Stimulated activated CD4-positive, alpha-beta T cell treated with anti-CD3 and anti-CD28 coated beads, Interleukin-2, amount 100 ng/mL, for 48 hours (primary cell): ENCODE measurements at regions not wholly inside any gene's neighbourhood (a gene's known extent, or its start where the extent isn't known, plus 50 kb on each side); places are given as distances from the start of the nearest gene placed in this dataset.
"Not testable (repeated sequence)": the region's sequence is repeated elsewhere in the genome, so short reads cannot be mapped to it uniquely, and the experiment has no call there.

Source experiments
- DNase-seq, 2 donors: peaks; one replicate each; pipeline ENCODE4 v3.0.0-alpha.2; 2020

DNA sequence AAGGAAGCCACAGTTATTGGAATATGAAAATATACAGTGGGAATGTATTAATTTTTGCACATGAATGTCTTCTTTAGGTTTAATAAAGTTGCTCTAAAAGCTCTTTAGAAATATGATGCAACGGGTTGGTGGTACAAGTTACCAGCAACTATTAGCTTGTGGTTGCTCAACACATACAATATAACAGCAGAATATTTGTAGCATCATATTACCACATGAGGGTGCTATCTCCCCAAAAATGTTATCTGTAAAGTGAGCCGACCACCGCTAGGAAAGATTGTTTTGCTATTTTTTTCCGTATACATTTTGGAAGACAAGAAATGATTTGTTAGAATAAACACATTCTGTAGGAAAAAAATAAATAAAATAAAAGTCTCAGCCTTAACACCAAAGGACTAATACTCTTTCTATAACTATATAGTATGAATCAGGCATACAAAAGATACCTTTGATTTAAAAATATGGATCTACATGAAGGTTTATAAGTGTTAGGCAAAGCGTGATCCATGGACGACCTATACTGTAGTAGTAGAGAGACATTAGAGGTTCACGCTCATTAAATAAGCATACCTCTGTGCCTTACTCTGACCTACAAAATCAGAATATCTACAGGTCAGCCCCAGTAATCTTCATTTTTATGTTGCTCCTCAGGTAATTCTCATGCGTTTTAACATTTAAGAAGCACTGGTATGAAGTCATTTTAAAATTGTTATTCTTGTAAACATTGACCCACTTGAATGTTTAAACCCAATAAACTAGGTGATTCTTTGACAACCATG is 1110.6 kb upstream of the ACVR2A start:
- no peak for DNase-seq

DNA sequence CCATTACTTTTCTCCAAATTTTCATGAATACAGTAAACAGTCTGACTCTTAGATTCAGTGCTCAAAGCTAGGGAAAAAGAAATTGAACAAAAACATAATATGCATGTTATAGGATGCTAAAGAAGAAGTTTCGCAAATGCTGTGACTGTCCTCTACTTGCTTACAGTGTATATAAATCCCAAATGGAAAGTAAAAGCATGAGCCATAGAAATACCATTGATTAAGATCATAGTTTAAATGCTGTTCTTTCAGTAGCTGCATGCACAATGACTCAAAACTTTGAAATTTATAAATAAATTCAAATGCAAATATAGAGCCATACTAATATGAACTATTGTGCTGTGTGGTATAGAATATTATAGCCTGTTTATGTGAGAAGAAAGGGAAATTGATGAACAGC is 1113.9 kb upstream of the ACVR2A start:
- DNase-seq: no peak

DNA sequence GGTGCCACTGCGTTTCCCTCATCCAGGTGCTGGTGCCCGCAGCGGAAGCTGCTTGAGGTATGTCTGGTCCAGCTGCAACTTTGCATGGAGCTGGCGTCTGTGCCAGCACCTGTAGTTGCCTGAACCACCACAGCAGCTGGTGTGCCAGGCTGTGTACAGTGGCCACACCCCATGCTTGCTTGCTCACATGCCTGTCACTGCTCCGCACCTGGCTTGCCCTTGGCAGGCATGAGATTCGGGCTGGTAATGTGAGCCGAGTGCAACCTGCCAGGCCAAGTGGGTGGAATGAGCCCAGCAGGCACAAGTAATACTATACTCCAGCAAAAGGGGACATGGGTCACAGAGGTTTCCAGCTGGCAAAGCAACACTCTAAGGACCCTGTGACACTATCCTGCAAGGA is 1123.3 kb upstream of the ACVR2A start:
- DNase-seq: no peak

DNA sequence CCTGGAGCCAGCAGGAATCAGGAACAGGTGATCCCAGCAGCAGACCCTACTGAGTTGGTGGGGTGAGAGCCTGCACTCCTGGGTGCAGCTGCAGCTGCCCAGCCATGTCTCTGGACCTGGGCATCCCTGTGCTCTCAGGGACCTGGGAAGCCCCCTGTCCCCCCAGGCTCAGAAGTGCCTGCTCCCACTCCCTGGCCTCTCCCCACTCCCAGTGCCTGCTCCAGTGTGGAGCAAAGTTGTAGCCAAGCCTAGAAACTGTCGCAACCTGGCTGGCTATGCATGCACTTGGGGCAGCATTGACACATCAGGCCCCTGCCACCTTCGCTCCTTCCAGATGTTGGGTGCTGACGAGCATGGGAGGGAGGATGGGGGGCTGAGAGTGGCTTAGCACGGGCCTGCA is 1124.7 kb upstream of the ACVR2A start:
- DNase-seq: no peak

DNA sequence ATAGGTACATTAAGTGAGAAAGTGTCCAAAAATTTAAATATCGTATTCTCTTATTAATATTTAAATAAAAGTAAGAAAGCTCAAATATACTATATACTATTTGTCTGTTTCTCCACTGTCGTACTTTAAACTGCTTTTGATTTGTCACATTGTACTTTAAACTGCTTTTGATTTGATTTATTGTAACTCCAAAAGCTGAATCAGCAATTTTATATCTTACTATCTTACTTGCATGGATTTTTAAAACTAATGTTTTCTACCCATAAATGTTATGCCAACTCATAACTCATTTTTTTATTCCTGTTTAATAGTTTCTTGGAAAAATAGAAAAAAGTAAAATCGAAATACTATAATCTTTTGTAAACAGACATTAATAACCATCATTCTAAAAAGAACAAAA is 1128.2 kb upstream of the ACVR2A start:
- no peak for DNase-seq

DNA sequence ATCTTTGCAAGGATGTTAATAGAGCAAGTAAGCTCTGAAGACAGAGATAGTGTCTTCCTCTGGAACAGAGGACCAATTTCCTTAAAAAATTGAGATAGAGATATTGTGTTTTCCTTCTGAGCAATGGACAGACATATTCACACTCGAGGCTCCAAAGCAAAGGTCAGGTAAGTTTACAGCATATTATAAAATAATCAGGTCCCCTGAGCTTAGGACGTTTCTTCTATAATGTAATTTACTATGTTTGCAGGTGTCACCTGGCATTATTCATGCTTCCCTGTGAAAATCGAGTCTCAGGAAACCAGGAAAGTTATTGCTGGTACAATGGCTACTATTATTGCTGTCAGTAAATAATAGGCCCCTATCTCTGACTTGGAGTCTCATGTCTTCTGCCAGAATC is 1135.8 kb upstream of the ACVR2A start:
- DNase-seq: no peak

DNA sequence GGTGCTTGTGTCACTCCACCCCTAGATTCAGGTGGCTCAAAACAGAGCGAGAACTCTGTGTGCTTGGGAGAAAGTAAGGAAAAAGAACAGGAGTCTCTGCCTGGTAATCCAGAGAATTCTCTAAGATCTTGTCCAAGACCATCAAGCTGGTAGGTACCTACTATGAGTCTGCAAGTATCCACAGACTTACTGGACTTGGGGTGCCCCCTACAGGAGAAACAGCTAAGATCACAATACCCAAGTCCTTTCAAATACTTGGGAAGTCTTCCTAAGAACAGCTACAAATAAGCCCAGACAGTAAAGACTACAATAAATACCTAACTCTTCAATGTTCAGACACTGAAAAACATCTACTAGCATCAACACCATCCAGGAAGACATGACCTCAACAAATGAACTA is 1143.6 kb upstream of the ACVR2A start:
- no peak for DNase-seq

DNA sequence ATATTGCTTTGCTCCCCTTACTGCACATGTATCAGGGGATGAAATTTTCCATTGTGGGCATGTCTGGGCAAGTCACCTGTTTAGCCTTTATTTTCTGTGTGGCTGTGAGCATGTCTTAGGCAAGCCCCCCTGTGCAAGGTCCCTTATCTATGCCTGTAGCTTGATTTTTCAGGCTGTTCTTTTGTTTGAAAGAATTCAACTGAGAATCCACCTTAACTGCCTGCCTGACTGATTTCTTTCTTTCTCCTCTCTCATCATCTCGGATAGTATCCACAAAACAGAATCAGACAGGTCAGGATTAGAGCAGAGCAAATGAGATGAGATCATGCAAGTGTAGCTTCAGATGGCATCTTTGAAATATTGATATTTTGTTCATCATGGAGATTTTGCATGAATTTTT is 1147.5 kb upstream of the ACVR2A start:
- no peak for DNase-seq

DNA sequence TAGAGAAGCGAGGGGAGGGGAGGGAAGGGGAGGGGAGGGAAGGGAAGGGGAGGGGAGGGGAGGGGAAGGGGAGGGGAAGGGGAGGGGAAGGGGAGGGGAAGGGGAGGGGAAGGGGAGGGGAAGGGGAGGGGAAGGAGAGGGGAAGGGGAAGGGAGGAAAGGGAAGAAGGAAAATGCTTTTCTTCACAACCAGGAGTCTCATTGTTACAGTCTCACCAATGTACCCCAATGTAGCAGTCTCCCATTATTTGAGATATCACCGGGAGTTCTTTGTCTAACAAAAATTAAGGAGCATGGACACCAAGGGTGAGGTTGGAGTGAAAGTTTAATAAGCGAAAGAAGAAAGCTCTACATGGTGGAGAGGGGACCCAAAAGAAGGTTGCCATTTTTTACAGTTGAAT is 1148.0 kb upstream of the ACVR2A start:
- not testable (repeated sequence) for DNase-seq

DNA sequence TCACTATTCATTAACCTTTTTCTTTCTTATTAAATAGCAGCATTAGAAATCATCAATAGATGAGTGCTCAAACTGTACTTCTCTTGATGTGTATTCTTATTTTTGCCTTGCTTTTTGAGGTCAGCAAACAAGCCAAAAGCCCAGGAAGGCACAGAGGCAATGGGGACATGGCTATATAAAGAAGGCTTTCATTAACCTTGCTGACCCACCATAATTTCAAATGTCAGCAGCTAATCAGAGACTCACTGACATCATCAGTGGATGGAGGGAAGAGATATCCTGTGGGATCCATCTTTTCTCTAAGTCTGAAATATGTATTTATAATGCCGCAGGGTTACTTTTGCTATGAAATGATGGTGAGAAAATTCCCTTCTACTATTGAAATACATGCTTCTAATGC is 1162.8 kb upstream of the ACVR2A start:
- DNase-seq: no peak

DNA sequence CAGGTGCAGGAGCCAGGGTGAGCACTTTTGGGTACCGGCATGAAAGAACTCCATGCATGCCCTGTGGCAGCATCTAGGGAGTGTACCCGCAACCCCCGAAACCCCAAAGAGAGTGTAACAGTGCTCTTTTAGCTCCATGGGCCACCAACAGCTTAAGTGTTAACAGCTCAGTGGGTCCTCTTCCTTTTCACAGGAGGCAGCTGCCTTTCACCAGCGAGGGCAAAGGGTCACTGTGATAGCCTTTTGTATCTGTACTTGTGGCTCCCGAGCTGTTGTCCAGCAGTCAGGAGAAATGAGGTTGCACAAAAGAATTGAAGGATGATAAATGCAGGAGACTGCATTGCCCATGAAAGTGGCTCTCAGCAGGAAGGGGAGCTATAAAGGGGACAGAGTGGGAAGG is 1166.3 kb upstream of the ACVR2A start:
- DNase-seq: no peak

DNA sequence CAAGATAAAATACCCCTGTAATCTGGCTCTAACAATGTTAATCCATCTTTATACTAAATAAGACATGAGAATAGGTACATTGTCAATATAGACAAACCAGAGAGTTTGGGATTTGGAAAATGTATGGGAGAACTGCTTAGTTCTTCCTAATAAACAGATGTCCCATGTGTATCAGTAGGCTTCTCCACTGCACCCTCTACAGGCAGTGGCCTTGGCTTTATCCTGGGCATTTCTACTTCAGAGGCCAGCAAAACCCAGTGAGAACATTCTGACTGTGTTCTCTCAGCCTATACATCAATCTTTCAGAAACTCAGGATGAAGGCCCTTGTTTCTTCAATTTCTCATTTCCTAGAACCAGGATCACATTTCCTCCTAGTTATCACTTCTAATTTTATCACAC is 1167.5 kb upstream of the ACVR2A start:
- no peak for DNase-seq

DNA sequence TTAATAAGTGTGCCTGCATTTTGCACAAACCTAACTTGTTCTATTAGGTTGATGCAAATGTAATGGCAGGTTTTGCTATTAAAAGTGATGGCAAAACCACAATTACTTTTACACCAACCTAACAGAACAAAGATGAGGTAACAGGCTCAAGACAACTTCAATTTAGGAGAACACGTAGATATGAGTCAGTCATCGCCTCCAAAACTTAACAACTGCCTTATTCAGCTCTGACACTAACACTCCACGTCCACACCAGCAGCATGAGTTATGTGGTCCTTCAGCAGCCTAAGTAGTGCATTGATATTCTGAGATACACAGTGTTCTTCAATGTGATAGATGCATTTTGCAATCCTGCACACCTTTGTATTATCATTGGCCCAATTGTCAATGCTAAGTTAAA is 1175.1 kb upstream of the ACVR2A start:
- DNase-seq: no peak

DNA sequence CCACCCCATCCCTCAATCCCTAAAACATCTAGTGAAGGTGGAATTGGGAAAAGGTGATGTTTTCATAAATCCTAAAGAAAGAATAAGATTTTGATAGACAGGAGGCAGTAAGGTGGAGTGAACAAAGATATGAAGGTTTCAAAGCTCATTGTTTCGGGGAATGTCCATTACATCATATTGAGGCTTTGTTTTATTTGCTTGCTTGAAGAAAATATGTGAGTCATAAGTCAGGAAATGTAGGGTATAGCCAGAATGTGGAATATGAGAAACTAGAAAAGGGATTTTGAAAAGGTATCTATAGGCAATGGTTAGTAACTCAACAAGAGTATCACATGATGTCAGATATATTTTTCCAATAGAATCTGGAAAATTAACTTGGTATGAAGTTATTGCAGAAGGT is 1178.5 kb upstream of the ACVR2A start:
- no peak for DNase-seq

DNA sequence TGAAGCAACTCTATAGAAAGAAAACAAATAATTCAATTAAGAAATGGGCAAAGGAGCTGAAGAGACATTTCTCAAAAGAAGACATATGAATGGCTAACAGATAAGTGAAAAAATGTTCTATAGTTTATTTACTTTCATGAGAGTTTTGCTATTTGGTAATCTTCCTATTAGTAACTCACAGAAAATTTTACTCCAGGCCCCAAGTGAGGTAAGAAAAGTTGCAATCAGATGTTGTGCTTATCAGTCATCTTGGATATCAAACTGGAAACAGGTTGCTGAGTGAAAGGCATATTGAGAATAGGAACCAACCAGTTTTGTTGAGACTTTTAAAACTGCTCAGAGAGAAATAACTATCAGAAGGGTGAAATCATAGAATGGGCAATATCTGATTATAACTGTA is 1179.0 kb upstream of the ACVR2A start:
- no peak for DNase-seq

DNA sequence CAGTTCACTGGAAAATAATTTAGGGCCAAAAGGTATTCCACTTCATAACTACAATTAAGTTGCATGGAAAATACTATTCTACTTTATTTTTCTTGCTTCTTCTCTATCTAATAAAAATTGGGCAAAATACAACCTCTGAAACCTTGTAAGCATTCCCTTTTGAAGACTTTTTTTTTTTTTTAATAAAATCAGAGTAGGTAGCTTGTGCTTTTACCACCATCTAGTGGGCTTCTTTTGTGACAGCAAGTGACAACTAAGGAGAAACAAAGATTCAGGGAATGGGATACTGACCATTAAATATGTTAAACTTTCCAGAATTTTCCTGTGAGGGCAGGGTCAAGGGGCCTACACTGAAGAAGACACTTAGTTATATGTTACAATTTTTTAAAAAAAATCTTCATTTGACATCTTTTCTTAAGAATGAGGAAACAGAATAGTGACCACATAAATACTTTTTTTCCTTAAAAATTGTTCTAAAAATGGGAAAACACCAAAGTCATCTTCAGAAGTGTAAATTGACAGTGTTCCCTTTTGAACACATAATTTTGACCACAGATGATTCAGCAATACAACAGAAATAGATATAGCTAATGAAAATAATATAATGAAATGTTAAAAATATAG is 1183.2 kb upstream of the ACVR2A start:
- no peak for DNase-seq

DNA sequence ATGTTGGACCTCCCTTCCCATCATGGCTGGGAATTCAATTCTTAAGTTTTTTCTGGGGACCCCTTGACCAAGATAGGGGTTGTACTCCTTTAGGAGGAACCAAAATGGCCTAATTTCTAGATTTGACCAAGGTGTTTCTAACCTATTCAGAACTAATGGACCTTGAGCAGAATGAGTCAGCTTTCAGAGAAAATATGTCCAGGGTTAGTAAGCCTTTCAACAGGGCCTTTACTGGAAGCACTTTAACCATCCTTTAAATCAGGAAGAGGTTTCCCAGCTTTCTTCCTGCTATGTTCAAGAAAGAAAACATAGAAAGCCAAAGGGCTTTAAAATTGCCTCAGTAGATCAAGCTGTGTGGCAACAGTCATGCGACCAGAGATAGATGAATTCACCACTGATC is 1184.9 kb upstream of the ACVR2A start:
- DNase-seq: no peak

DNA sequence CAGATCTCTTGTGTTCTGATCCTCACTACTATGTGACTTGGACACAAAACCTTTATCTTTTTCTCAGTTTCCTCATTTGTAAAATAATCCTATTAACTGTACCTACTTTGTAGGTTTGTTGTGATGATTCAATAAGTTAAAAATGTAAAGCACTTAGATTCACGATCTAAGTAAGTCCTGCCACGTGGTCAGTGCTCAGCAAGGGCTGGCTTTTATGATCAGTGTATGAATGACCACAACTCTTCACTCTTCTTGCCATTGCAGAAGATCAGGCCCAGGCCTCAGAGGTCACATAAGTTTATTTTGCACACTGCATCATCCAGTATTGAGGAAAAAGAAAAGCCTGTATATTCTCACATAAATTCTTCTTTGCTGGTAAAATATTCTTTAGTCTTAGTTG is 1192.5 kb upstream of the ACVR2A start:
- DNase-seq: no peak

DNA sequence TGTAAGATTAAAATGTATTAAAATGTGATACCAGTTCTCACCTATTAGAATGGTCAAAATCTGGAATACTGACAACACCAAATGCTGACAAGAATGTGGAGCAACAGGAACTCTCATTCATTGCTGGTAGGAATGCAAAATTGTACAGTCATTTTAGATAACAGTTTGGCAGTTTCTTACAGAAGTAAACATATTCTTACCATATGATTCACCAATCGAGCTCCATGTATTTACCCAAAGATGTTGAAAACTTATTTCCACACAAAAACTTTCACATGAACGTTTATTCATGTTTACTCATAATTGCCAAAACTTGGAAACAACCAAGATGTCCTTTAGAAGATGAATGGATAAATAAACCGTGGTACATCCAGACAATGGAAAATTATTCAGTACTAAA is 1193.5 kb upstream of the ACVR2A start:
- DNase-seq: no peak

DNA sequence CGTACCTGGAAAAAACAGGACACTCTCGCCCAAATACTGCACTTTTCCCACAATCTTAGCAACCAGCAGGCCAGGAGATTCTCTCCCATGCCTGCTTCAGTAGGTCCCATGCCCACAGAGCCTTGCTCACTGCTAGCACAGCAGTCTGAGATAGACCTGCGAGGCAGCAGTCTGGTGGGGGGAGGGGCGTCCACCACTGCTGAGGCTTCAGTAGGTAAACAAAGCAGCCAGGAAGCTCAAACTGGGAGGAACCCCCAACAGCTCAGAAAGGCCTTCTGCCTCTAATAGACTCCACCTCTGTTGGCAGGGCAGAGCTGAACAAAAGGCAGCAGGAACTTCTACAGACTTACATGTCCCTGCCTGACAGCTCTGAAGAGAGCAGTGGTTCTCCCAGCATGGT is 1202.8 kb upstream of the ACVR2A start:
- no peak for DNase-seq

DNA sequence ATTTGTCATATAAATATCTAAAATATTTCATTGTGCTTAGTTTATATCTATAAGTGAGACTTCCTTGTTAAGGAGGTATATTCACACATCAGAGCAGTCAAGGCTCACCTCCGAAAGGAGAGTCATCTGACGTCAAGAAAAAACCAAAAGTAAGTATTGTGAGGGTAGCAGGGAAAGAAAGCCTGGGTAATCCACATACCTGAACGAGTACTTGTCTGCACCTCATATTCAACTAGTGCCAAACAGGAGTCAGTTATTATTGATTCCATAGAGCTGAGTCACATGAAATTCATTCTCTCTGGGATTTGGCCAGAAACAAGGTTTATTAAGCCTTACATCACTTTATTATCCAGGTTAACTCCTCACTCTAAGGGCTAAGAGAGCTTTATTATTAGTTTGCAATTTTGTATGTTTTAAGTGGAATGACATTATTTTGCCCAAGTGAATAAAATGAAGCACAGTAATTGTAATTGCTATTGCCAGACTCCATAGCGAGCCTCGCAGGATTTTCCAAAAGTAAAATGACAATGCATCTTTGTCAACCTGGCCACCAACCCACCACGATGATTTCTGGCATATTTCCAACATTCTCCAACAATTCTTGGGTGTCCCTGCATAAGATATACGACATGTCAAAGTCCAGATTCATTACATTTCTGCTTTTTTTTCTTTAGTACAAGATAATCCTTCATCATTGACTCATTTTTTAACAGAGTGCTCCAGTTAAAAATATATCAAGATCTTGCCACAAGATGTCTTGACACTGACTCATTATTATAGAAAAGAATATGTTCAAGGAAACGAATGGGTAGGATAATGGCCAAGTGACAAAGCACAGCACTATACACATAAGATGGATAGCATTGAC is 1210.4 kb upstream of the ACVR2A start:
- DNase-seq: no peak

DNA sequence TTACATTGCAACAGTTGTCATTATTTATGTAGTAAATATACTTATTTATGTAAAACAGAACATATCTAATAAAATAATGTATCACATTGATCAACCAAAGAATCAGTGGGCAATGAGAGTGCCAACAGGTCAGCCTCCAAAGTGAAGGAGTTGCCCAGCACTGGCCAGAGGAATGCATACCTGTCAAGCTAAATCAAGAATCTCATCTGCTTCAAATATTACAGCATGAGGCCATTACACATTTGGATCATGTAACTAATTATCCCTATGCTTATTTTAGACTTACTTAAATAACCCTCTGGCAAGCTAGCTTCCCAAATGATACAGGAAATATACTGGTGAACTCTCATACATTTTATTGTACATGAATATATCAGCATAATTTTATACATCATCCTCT is 1211.7 kb upstream of the ACVR2A start:
- DNase-seq: no peak

DNA sequence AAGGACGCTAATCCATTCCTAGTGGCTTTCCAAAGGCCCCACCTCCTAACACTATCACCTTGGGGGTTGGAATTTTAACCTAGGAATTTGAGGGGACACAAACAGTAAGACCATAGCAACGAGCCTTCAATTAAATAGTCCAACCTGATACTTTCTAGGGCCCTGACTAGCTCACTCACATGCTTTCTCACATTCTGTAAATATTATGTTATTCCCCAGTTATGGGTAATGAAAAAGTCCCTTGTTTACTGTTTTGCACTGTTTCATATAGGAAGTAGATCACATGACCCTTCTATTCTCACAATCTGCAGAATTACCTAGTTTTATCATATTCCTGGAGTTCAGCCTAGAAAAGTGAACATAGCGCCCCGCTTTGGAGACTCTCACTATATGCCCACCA is 1212.1 kb upstream of the ACVR2A start:
- DNase-seq: no peak
